Stimulated activated CD8-positive, alpha-beta memory T cell treated with anti-CD3 and anti-CD28 coated beads, Interleukin-4, amount 100 ng/mL, for 24 hours (primary cell): ENCODE measurements at regions not wholly inside any gene's neighbourhood (a gene's known extent, or its start where the extent isn't known, plus 50 kb on each side); places are given as distances from the start of the nearest gene placed in this dataset.

Source experiments
- DNase-seq: peaks from one replicate; pipeline ENCODE4 v3.0.0-alpha.2; 2020; ENCODE audit warnings: low read depth

DNA sequence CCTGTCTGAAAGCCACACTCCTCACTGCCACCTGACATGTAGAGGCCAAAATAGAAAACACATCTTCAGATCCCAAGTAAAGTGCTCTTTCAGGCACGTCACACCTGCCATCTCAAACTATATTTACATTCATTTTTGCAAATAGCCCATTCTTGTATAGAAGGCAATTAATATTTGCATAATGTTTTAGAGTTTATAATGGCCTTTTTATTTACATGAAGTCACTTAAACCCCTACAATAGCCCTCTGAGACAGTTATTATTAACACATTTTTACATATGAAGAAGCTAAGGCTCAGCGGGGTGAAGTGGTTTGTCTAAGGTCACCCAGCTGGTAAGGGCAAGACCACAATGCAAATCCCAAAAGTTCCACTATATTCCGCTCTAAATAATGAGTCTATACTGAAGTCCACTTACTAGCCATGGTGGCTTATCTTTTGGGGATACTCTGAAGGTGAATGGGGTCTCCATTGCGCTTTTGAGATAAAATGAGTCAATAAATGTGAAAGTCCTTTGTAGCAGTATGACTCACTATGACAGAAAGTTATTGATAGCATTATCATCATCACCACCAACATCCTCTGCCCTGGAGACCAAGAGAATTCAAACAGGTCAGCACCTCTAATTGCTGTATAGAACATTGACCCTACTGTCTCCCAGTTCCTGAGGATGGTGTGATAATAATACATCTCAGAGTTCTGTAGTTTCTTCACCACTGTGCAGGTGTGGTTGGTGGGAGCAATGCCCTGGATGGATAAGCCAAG is 155.9 kb upstream of the BCL6 start:
- DNase-seq, result no peak

DNA sequence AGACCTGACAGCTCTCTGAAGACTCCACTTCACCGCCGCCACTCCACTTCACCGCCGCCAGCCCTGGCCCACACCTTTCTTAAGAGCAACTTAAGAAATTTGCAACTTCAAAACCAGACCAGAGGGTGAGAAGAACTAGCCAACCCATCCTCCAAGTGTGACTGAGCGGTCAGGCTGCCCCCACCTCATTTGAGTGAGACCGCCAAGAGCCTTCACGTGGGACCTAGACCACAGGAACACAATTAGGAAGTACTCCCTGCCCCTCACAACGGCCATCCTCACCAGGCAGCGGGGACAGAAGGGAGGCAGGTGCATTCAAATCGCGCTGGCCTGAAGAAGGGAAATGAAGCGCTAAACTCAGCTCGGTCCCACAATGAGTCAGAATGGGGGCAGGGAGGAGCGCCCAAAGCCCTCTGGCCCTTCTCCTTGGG is 156.8 kb upstream of the BCL6 start:
- DNase-seq, result no peak

- DNase-seq, result no peak
Measured at GRCh38 chr3:187902936-187903335, 157.7 kb upstream of the BCL6 start.

DNA sequence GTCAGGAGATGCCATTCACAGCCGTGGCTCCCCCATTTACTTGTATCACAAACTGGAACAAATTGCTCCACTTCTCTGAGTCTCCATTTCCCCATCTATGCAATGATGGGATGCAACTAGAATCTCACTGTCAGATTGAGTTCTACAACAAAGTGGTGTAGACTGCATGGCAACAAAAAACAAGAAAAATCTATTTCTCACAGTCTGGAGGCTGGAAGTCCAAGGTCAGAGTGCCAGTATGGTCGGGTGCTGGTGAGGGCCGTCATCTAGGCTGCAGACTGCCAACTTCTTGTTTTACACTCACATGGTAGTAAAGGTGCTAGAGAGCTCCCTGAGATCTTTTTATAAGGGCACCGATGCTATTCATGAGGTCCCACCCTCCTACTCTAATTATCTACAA is 158.4 kb upstream of the BCL6 start:
- DNase-seq, result no peak

DNA sequence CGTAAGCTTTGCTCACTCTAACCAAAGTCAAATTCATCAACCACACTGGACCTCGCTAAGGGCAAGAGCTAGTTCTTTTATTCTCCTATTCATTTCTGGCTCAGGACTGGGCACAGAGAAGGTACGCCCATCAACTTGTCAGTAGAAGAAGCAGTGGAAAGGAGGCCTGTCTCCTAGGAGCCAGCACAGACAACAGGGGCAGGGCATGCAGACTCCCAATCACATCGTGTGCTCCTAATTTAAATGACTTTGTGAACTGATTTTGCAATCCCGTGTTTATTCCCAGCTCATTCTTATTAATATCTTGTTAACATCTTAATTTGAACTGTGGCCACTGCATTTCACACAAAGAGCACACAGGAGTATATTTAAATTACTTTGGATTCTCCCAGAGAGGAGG is 161.1 kb upstream of the BCL6 start:
- no peak for DNase-seq

- no peak for DNase-seq
Measured at GRCh38 chr3:187906920-187907319, 161.7 kb upstream of the BCL6 start.

DNA sequence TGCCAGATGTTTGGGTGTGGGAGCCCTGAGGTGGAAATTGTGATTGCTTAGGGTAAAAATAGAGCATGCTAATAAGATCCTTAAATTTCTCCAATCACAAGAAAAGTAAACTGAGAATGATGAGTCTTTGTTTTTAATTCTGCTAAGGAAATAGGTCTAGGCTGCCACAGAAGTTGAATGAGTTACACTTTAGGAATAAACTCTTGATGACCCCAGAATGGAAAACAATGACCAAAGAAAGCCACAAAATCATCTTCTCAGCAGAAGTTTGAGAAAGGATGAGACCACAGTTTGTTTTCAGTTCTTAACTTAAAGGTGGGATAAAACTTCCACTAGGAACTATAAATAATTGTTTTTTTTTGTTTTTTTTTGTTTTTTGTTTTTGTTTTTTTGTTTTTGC is 164.6 kb upstream of the BCL6 start:
- no peak for DNase-seq

- DNase-seq, result no peak
Measured at GRCh38 chr3:187912007-187912406, 166.7 kb upstream of the BCL6 start.

DNA sequence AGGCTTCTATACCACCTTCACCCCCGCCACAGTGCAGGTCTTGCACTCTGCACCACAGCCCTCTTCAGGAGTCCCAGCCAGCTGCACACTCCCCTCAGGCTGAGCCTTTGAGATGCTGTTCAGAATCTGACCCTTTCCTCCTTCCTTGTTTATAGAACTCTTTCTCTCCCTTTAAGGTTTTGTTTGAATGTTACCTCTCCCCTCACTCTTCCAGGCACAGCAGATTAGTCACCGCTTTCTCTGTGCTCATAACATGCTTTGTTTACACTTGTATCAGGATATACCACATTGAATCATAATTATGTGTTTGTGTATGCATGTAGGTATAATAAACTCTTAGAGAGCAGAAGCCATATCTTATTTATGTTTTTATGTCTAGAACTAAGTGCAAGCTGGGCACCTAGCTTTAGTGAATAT is 168.4 kb upstream of the BCL6 start:
- DNase-seq, result no peak

GRCh38 chr3:187914231-187914630 is 169.0 kb upstream of the BCL6 start:
- DNase-seq, result no peak

DNA sequence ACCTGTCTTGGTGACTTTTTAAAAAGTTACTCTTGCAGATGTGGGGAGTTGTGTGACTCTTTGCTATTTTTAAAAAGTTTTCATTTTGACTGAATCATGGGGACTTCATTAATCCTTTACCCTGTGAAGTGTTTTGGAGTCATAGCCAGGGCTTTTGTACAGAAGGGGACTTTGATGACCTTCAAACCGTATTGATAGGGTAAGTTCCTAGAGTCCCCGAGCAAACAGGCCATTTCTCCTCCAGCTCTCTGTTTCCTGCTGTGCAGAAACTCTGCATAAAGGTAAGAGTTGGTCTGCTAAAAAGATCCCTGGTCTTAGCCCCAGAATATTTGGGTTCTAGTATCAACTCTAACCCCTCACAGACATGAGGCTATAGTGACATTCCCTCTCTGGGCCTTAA is 170.8 kb upstream of the BCL6 start:
- no peak for DNase-seq

DNA sequence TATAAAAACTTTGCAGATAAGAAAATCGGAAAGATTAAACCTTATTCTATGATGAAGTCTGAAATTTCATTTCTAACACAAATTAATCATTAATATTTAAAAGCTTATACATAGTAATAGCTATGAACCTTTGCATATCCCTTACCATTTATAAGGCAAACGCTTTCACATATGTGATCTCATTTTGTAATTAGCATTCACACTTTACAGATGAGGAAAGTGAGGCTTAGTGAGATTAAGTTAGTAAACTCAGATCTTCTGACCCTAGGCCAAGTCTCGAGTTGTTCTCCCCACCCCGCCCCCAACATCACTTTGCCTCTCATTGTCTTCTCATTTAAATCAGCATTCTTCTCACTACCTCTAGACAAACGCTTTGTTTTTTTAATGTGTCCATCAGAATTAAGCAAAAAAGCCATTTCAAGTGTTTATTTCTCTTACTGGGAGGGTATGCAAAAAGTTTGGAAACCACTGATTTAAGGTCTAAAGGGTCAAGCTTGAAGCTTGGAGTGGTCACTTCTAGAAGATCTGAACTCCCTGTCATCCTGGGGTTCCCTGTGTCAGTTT is 172.9 kb upstream of the BCL6 start:
- DNase-seq, result no peak

- DNase-seq, result no peak
Measured at GRCh38 chr3:187919048-187919447, 173.8 kb upstream of the BCL6 start.

DNA sequence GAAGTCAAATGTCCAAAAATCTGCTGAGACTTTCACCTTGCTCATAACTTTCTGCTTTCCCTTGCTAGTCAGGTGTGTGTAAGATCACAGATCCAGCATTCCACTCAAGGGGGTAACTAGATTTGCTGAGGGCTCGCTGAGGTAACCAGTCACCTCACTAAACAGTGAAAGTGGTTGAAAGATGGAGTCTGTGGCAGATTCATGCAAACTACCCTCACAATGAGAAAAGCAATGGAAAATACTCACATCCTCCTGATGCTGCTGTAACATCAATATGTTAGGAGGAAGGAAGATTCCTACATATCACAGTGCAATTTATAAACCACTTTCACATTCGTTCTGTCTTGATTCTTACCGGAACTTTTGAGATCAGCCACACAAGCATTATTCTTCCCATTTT is 174.3 kb upstream of the BCL6 start:
- DNase-seq, result no peak

DNA sequence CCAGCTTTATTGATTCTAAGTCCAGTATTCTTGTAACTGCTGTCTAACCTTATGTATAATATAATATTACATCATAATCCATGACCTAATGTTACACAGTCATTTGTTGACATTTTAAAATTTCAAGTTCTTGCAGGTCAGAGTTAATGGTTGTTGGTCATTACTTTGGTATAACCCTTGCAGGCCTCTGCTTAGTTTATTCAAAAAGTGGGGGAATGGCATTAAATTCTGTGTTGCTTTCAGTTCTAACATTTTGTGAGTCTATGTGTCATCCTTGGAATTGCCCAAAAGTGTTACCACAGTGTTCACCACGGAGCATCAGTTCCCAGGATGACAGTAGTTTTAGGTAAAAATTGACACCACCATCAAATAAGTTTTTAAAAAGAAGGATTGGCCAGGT is 174.8 kb upstream of the BCL6 start:
- DNase-seq, result no peak

GRCh38 chr3:187920913-187921312 is 175.6 kb upstream of the BCL6 start:
- no peak for DNase-seq

- no peak for DNase-seq
Measured at GRCh38 chr3:187921391-187922074, 176.3 kb upstream of the BCL6 start.

DNA sequence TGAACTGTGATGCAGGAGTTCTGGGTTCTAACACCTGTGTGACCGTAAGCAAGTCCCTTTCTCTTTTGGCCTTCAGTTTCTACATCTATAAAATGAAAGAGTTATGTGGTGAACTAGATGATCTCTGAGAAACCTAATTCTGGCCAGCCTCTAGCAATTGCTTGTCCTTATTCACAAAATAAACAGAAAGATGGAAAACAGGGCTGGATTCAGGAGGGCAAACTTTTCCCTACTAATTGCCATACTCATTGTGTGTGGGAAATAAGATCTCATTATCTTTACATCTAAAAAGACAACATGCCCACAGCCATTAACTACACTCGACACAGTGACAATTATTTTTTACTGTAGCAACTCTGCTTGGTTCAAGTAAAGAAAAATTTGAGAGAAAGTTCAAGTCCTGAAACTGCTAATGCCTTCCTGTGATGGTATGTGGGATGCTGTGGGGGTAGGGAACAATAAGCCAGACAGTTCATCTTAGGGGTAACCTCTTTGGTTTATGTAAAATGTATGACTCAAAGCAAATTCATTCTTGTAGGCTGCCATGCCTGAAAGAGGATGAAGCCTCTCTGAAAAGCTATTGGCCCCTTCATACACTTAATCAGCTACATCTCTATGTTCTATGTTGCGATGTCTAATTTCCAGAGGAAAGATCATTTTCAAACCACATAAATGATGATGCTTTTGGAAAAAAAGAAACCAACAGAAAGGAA is 177.6 kb upstream of the BCL6 start:
- DNase-seq, result no peak

GRCh38 chr3:187924651-187925050 is 179.4 kb upstream of the BCL6 start:
- DNase-seq, result no peak

- no peak for DNase-seq
Measured at GRCh38 chr3:187925326-187925725, 180.1 kb upstream of the BCL6 start.

DNA sequence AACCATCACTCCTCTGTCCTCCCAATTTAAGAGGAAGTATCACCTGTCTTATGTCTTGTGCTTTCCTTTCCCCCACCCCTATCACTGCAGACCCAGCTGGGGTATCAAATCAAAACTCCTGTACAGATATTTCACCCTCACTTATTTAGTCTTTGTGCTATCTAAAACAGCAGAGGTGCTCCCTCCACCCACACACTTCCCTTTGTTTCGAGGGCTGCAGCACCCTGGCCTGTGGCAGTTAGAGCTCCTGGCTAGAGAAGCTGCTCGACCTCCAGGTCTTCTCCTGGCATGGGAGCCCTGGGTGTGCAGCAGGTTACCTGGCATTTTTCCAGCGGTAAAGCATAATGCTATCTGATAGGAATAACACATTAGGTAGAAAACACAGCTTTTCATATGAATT is 181.4 kb upstream of the BCL6 start:
- DNase-seq, result no peak

DNA sequence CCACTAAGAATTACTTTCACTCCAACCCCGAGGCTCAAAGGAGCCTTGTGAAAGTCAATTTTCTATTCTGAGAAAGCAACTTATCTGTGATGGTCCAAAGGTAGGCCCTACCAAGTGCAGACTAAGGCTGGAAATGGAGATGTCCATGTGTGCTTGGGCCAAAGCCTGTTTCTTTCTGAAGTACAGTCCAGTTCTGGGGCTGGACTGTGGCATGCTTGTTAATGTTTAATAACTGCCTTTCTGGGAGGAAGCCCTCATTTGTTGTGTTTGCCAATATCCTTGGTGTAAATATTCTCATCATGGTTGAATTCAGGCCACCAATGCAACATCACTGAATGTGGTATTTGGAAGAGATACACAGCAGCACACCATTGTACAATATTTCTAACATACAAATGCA is 182.3 kb upstream of the BCL6 start:
- no peak for DNase-seq
